PFSK-1 (cell line): ENCODE measurements at regions not wholly inside any gene's neighbourhood (a gene's known extent, or its start where the extent isn't known, plus 50 kb on each side); places are given as distances from the start of the nearest gene placed in this dataset.

Experiments
- FOXP2 ChIP-seq: optimal IDR thresholded peaks from 2 replicates; pipeline ENCODE3; 2011; ENCODE audit warnings: borderline replicate concordance, control low read depth, inconsistent platforms; ENCODE audit not compliant: insufficient read depth; ENCODE audit errors: extremely low read length, extremely low read depth
- POLR2AphosphoS5 ChIP-seq: IDR thresholded peaks from 2 replicates; pipeline ENCODE4 v1.6.1; 2012; ENCODE audit warnings: low read depth, mild to moderate bottlenecking, control low read depth, low read length, moderate library complexity
- SIN3A ChIP-seq: IDR thresholded peaks from 2 replicates; pipeline ENCODE4 v1.6.1; 2012; ENCODE audit warnings: mild to moderate bottlenecking, low read length, moderate library complexity, borderline replicate concordance; ENCODE audit not compliant: insufficient read depth
- TAF1 ChIP-seq: IDR thresholded peaks from 2 replicates; pipeline ENCODE4 v1.6.1; 2012; ENCODE audit warnings: low read length, control low read depth, borderline replicate concordance; ENCODE audit not compliant: insufficient read depth
- TF ChIP-seq, protein P1 (sequence below), 2 experiments: IDR thresholded peaks; 2 replicates each; pipeline versions ENCODE4 v1.6.1 to v1.8.0; 2011 to 2012; ENCODE audit warnings: low read depth in 2 of 2, low read length in 2 of 2, control low read depth in 1 of 2, inconsistent platforms in 1 of 2, mild to moderate bottlenecking in 1 of 2, moderate library complexity in 1 of 2; ENCODE audit not compliant: insufficient read depth in 1 of 2

- no peak for TF ChIP-seq FOXP2
- TF ChIP-seq, protein P1, sequence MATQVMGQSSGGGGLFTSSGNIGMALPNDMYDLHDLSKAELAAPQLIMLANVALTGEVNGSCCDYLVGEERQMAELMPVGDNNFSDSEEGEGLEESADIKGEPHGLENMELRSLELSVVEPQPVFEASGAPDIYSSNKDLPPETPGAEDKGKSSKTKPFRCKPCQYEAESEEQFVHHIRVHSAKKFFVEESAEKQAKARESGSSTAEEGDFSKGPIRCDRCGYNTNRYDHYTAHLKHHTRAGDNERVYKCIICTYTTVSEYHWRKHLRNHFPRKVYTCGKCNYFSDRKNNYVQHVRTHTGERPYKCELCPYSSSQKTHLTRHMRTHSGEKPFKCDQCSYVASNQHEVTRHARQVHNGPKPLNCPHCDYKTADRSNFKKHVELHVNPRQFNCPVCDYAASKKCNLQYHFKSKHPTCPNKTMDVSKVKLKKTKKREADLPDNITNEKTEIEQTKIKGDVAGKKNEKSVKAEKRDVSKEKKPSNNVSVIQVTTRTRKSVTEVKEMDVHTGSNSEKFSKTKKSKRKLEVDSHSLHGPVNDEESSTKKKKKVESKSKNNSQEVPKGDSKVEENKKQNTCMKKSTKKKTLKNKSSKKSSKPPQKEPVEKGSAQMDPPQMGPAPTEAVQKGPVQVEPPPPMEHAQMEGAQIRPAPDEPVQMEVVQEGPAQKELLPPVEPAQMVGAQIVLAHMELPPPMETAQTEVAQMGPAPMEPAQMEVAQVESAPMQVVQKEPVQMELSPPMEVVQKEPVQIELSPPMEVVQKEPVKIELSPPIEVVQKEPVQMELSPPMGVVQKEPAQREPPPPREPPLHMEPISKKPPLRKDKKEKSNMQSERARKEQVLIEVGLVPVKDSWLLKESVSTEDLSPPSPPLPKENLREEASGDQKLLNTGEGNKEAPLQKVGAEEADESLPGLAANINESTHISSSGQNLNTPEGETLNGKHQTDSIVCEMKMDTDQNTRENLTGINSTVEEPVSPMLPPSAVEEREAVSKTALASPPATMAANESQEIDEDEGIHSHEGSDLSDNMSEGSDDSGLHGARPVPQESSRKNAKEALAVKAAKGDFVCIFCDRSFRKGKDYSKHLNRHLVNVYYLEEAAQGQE (IDR thresholded peaks at IDR 0.05; ENCODE audit: insufficient read depth in 1 of 2, low read depth in 2 of 2, low read length in 2 of 2) = no peak
- TF ChIP-seq POLR2AphosphoS5 = no peak
- TF ChIP-seq TAF1 = no peak
- TF ChIP-seq SIN3A = no peak
These were observed 157.2 kb upstream of the CELF2 start for GRCh38 chr10:10860455-10860976.

DNA sequence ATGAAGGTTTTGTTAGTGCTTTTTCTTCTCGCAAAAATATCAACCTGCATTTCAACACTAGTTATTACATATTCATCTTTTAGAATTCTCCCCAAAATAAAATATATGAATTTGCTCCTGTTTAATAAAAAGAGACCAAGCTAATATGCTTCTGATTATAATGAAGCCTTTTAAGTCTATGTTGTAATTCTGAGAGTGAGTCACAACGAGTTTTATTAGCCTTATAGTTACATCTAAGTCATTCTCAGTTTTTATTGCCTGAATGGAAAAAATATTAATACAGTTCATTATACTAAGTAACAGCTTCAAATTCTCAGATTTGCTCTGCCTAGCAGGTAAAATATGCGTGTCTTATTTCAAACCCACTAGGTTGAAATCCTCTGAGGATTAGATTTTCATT, 152.4 kb upstream of the CELF2 start:
- no peak for TF ChIP-seq TAF1
- TF ChIP-seq POLR2AphosphoS5 = no peak
- TF ChIP-seq, protein P1 (IDR thresholded peaks at IDR 0.05; ENCODE audit: insufficient read depth in 1 of 2, low read depth in 2 of 2, low read length in 2 of 2) = no peak
- no peak for TF ChIP-seq FOXP2
- no peak for TF ChIP-seq SIN3A

- TF ChIP-seq, protein P1 (IDR thresholded peaks at IDR 0.05; ENCODE audit: insufficient read depth in 1 of 2, low read depth in 2 of 2, low read length in 2 of 2) = no peak
- no peak for TF ChIP-seq SIN3A
- no peak for TF ChIP-seq TAF1
- no peak for TF ChIP-seq FOXP2
- TF ChIP-seq POLR2AphosphoS5 = no peak
These were observed 151.8 kb upstream of the CELF2 start for GRCh38 chr10:10865913-10866312.

DNA sequence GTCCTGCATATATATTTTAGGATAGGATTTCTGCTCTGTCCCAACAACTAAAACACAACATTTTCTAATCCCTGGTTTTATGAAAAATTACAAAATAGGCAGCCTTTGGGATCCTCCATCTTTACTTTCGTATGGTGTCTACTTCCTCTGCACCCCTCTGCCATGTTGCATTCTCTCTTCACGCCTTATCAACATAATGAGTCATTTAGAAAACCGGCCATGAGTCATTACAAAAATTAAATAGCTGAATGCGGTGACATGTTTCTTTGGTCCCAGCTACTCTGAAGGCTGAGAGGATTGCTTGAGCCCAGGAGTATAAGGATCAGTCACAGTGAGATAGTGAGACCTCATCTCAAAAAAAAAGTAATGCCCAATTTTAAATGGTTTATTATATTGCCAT, 148.1 kb upstream of the CELF2 start:
- TF ChIP-seq POLR2AphosphoS5 (no peak), SIN3A (no peak), FOXP2 (no peak), TAF1 (no peak)
- TF ChIP-seq, protein P1 (IDR thresholded peaks at IDR 0.05; ENCODE audit: insufficient read depth in 1 of 2, low read depth in 2 of 2, low read length in 2 of 2) = no peak

- TF ChIP-seq, protein P1 (IDR thresholded peaks at IDR 0.05; ENCODE audit: insufficient read depth in 1 of 2, low read depth in 2 of 2, low read length in 2 of 2) = no peak
- no peak for TF ChIP-seq FOXP2
- no peak for TF ChIP-seq TAF1
- no peak for TF ChIP-seq POLR2AphosphoS5
- TF ChIP-seq SIN3A = no peak
These were observed 147.0 kb upstream of the CELF2 start for GRCh38 chr10:10870523-10871241.
